NCI-H2171 (cell line): ENCODE measurements at regions not wholly inside any gene's neighbourhood (a gene's known extent, or its start where the extent isn't known, plus 50 kb on each side); places are given as distances from the start of the nearest gene placed in this dataset.

Experiments
- DNase-seq: peaks from one replicate; lab custom pipeline; 2025; lab: John Stamatoyannopoulos, UW

- no peak for DNase-seq
Observed at GRCh38 chr5:171629221-171629620, 156.4 kb upstream of the SMIM23 start.

GRCh38 chr5:171629628-171630349, 155.8 kb upstream of the SMIM23 start:
- DNase-seq, result peak; percentile 24

- no peak for DNase-seq
Observed at GRCh38 chr5:171630350-171631065, 155.1 kb upstream of the SMIM23 start.

- DNase-seq, result no peak
Observed at GRCh38 chr5:171632616-171633015, 153.0 kb upstream of the SMIM23 start.

GRCh38 chr5:171633776-171634470, 151.7 kb upstream of the SMIM23 start:
- no peak for DNase-seq

- no peak for DNase-seq
Observed at GRCh38 chr5:171634511-171634910, 151.1 kb upstream of the SMIM23 start.

GRCh38 chr5:171635028-171635427, 150.6 kb upstream of the SMIM23 start:
- DNase-seq, result no peak

GRCh38 chr5:171635561-171636245, 149.9 kb upstream of the SMIM23 start:
- no peak for DNase-seq

GRCh38 chr5:171637811-171638210, 147.8 kb upstream of the SMIM23 start:
- DNase-seq, result no peak

- no peak for DNase-seq
Observed at GRCh38 chr5:171639205-171639621, 146.4 kb upstream of the SMIM23 start.

- no peak for DNase-seq
Observed at GRCh38 chr5:171639966-171640365, 145.7 kb upstream of the SMIM23 start.

GRCh38 chr5:171640480-171640879, 145.1 kb upstream of the SMIM23 start:
- no peak for DNase-seq

GRCh38 chr5:171641891-171642290, 143.7 kb upstream of the SMIM23 start:
- no peak for DNase-seq

GRCh38 chr5:171642894-171643293, 142.7 kb upstream of the SMIM23 start:
- DNase-seq, result no peak

GRCh38 chr5:171644536-171644935, 141.1 kb upstream of the SMIM23 start:
- DNase-seq, result no peak

- no peak for DNase-seq
Observed at GRCh38 chr5:171646102-171647042, 139.2 kb upstream of the SMIM23 start.

- DNase-seq, result no peak
Observed at GRCh38 chr5:171647043-171647903, 138.3 kb upstream of the SMIM23 start.

GRCh38 chr5:171647904-171648260, 137.7 kb upstream of the SMIM23 start:
- no peak for DNase-seq

GRCh38 chr5:171648279-171649074, 137.1 kb upstream of the SMIM23 start:
- no peak for DNase-seq

- DNase-seq, result no peak
Observed at GRCh38 chr5:171649075-171649401, 136.6 kb upstream of the SMIM23 start.
